Activated CD4-positive, alpha-beta T cell treated with anti-CD3 and anti-CD28 coated beads for 48 hours (primary cell): ENCODE measurements at regions not wholly inside any gene's neighbourhood (a gene's known extent, or its start where the extent isn't known, plus 50 kb on each side); places are given as distances from the start of the nearest gene placed in this dataset.
A peak's percentile ranks its signal among the peaks of the same experiment; 100 is the strongest.

Source experiments
- DNase-seq: peaks from one replicate; pipeline ENCODE4 v3.0.0-alpha.2; 2020

GRCh38 chr6:53974941-53975340 lies 136.3 kb upstream of the MLIP start:
- DNase-seq: no peak

GRCh38 chr6:53975941-53976615 lies 135.2 kb upstream of the MLIP start:
- DNase-seq: no peak

DNA sequence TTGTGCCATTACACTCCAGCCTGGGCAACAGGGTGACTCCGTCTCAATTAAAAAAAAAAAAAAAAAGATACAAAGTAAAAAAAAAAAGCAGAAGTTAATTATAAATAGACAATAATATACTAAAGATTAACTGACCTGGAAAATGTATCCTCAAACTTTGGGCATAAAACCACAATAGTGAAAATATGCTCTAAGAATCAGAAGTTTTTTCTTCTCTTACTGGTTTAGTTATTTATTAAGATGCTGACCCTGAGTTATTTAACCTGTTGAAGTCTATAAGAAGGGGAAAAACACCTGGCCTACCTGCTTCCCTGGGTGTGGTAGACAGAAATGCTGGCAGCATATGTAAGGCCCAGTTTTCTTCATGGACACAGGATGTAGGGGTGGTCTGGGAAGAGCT lies 133.7 kb upstream of the MLIP start:
- DNase-seq: no peak

DNA sequence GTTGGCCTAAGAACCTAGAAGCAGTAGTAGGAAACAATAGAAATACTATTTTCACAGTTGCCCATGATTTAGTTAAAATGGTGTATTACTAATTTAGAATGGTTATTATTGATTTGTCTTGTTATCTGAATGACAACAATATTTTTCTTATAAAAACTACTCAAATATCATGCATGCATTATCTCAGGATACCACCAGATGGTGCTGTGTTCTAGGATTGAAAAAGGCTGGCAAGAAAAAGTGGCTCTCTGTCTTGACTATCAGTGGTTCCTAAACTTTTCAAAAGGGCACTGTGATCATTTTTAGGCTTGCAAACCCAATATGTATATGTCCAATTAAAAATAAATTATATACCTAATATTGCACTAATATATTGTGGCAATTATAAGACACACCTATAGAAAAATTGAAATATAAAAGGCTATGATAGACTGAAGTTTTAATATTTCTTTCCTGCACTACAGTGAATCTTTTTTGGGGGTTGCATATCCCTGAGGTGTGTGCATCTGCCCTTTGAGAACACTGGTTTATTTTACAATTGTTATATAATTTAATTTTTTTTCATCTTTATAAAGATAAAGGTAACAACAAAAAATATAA lies 131.7 kb upstream of the MLIP start:
- DNase-seq: peak; percentile 7

DNA sequence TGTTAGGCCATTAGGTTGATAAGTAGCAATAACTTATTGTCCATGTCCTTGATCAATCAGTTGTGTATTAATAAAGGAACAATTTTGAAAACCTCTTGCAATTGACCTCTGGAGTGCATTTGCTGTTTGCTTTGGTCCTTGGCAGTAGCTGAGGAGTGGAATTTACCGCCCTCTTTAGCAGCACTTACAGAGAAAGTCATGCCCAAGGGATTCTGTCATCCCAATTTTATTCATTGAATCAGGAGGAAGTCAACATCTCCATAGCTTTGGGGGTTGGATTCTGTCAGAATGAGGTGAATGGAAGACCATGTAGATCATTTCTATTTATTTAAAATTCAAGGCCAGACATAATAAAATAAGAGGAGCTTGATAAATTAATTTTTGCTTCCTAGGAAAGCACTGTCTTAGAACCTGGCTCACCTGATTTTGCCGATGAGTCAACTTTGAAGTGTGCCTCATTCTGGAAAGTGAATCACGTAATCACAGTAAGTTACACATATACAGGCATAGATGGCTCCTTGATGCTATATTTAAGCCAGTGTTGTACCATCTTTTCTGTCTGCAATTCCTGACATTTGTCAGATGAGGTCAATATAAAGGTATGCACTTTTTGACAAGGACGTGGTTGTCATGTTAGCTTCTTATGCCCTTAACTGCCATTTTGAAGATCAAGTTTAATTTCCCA lies 128.7 kb upstream of the MLIP start:
- no peak for DNase-seq

- no peak for DNase-seq
Measured at GRCh38 chr6:53983301-53983700, 127.9 kb upstream of the MLIP start.

DNA sequence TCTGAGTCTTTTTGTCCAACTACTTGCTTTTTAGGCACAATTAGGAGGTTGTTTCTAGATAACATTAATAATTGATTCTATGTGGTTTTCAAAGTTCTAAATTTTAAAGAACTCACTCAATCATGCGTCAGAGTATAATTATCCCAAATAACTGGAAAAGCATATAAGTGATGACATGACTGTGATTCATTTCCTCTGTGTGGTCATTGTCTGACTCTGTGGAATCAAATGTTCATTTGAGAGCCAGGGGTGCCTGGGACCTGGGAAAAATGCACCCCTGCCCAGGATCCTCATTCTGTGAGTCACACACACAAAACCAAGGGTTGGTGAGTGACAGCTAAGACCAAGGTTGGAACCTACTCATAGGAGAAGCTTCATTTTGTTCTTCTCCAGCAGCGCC lies 127.1 kb upstream of the MLIP start:
- DNase-seq: no peak

GRCh38 chr6:53984581-53984980 lies 126.7 kb upstream of the MLIP start:
- no peak for DNase-seq

- DNase-seq: no peak
Measured at GRCh38 chr6:53985366-53985765, 125.9 kb upstream of the MLIP start.

- DNase-seq: peak; percentile 15
Measured at GRCh38 chr6:53986165-53986720, 125.0 kb upstream of the MLIP start.

DNA sequence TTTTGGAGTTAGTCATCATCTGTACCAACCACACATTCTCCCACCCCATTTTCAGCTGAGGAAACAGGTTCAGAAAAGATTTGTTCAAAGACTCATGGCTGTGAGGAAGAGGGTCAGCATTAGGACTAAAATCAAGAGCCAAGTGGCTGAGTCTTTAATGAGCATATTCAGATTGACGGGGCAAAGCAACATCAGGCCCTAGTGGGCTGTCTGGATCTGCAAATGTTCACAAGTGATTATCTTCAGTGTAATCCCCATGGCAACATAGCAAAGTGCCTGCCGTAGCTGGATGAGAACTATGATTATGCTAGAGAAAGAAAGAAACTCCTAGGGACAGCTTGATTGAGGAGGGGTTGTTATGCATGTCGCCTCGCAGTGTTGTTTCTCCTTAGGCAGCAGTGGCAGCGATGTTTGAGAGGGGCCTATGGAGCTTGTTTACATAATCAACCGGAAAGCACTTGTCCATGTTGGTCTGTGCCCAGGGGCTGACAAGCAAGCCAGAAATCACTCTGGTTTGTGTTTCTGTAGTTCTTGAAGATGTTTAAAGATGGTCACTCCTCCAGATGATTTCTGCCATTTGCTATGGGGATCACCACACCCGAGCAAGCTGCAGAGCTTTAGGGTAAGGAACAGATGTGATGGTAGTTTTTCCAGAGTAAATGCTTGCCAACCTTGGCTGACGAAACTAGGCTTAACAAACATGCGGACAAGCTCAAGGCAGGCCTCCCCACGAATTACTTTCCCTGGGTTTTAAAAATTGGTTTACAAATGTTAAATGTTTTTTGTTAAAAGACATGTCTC lies 124.3 kb upstream of the MLIP start:
- no peak for DNase-seq

DNA sequence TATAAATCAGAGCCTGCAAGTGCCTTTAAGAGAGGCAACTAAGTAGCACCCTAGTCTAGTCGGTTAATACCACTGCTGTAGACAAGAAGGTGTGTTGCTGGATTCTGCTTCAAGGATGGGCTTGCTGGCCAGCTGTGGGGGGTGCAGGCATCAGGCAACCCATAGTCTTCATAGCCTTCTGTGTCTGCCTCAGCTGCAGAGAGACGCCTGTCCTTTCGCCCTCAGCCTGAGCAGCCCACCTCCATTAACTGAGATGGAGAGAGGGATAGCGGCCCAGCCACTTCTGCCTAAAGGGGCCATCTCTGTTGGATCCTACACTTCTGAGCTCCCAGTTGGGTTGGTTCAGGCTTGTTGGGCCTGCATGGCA lies 123.7 kb upstream of the MLIP start:
- no peak for DNase-seq

DNA sequence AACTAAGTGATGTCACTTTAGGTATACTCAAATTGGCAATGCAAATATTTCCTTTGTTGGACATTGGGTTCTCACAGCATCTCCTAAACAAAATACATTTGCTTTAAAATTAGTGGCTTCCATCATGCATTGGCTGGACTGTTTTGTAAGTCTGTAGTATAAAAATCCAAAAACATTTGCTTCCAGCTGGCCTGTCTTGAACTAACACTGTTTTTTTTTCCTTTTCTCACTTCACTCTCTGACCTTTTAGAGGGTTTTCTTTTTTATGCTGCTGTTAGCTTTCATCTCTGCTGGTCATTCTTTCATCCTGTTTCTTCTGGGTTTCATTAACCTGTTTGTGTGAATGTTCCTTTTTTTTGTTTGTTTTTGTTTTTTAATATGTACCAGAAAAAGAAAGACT lies 121.7 kb upstream of the MLIP start:
- DNase-seq: no peak

DNA sequence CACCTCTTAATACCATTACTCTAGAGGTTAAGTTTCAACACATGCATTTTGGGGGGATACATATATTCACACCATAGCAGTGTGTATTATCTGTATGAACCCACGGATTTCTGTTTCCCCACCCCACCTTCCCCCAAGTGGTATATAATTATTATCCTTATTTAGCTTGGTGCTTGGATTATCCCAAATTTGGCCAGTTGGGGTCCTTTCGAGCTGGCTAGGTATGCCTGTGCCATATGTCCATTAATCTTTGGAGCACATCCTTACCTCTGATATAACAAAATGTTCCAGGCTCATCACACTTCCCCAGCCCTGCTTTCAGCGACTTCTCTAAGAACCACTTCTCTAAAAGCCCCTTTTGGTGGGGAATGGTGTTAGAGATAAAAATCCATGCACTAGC lies 118.7 kb upstream of the MLIP start:
- no peak for DNase-seq

DNA sequence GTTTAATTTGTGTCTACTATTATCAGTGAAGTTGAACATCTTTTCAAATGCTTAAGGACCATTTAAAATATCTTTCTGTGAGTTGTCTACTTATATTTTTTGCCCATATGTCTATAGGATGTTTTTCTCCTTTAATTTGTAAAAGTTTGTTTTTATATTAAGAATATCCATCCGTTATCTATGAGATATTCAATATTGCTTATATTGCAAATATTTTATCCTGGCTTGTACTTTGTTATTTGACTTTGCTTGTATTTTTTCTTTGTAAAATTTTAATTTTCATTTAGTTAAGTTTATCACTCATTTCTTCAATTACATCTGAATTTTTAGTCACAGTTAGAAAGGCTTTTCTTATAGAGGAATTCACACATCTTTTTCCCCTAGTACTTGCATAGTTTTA lies 117.0 kb upstream of the MLIP start:
- DNase-seq: no peak

GRCh38 chr6:53995935-53996334 lies 115.3 kb upstream of the MLIP start:
- DNase-seq: no peak

- DNase-seq: no peak
Measured at GRCh38 chr6:53998303-53998702, 112.9 kb upstream of the MLIP start.

DNA sequence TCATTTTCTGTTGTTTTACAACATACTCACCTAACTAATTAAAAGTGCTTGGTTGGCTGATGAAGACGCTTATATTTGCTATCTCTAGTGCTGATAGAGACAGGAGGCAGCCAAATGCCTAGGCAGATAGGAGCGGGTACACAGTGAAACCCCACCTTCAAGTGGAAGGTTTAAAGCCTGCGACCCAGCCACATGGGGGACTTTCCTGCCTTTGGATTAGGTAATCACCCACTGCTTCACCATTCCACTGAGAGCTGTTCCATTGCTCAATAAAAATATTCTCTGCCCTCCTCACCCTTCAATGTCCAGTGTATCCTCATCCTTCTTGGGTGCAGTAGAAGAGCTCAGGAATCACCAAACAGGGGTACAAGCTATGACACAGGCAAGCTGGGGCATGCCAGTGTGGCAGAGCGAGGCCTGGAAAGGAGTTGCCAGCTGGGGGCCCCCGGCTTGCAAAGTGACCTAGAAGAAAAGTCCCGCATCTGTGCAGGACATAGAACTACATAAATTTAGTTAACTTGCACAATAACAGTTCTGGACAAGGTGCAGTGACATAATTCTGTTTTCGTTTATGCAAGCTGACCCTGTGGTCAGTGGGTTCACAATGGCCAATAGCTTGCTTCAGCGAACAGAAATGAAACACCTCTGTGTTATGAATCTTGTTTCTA lies 112.0 kb upstream of the MLIP start:
- no peak for DNase-seq

DNA sequence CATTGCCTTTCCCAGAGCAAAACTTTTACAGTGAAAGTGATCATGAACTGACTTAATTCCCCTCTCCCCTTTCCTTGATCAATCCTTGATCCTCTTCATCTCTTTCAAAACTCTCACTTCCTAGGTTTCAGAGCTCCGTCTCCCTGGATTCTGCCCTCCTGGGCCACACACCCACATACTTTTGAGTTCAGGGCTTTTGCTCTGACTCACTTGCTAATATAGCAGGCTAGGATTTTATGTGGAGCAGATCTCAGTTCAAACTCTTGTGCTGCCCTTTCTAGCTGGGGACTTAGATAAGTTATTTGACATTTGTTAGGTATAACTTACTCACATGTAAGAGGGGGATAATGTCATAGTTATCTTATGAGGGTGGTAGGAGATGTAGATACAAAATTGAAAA lies 109.1 kb upstream of the MLIP start:
- DNase-seq: no peak

GRCh38 chr6:54003316-54003715 lies 107.9 kb upstream of the MLIP start:
- no peak for DNase-seq

- no peak for DNase-seq
Measured at GRCh38 chr6:54008589-54008988, 102.7 kb upstream of the MLIP start.

DNA sequence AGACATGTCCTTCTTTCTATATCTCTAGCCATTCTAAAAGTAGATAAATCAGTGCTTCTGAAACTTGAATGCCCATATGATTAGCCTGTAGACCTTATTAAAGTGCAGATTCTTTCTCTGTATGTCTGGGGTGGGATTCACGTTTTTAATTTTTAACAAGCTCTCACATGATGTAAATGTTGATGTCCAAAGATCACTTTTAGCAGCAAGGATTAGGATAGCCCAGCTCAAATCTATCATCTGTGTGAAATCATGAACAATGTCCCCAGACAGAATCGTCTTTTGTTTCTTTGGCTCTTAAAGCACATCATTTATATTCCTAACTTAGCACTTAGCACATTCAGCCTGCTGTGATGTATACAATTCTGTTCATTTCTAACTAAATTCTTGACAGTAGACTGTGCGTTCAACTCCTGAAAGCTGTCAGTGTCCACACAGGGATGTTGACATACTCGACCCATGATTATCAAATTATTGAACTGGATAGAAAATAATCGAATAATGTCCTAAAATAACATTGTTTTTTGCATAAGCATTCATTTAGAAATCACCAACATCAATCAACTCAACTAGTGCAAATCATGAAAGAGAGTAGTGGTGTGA lies 102.1 kb upstream of the MLIP start:
- DNase-seq: no peak
